ENCODE measurements at regions not wholly inside any gene's neighbourhood (a gene's known extent, or its start where the extent isn't known, plus 50 kb on each side); places are given as distances from the start of the nearest gene placed in this dataset.

DNA sequence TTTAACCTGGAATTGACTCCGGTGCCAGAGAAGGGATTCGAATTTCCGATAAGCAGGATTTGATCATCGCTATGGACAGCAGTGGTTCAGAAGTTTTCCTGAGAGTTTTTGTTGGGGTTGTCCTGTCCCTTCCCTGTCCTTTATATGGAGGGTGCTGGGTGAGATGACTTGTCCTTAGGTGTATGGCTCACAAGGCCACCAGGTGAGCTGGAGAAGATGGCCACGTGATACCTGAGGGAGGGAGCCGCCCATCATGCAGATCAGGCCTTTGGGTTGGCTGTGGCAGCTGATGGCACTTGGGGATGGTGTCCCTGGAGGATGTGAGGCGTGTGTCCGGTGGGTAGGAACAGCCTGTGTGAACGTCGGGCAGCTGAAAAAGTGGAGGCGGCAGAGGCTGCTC lies 187.7 kb downstream of the PTPN20 start:
- H3K4me3 ChIP-seq (ENCODE audit: low read depth, low read length) = no peak overlapping the region
- TF ChIP-seq, protein P1, sequence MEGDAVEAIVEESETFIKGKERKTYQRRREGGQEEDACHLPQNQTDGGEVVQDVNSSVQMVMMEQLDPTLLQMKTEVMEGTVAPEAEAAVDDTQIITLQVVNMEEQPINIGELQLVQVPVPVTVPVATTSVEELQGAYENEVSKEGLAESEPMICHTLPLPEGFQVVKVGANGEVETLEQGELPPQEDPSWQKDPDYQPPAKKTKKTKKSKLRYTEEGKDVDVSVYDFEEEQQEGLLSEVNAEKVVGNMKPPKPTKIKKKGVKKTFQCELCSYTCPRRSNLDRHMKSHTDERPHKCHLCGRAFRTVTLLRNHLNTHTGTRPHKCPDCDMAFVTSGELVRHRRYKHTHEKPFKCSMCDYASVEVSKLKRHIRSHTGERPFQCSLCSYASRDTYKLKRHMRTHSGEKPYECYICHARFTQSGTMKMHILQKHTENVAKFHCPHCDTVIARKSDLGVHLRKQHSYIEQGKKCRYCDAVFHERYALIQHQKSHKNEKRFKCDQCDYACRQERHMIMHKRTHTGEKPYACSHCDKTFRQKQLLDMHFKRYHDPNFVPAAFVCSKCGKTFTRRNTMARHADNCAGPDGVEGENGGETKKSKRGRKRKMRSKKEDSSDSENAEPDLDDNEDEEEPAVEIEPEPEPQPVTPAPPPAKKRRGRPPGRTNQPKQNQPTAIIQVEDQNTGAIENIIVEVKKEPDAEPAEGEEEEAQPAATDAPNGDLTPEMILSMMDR (conservative IDR thresholded peaks at IDR 0.05; ENCODE audit: low read depth, low read length) = no peak
- DNase-seq (ENCODE audit: low read depth) = no peak

DNA sequence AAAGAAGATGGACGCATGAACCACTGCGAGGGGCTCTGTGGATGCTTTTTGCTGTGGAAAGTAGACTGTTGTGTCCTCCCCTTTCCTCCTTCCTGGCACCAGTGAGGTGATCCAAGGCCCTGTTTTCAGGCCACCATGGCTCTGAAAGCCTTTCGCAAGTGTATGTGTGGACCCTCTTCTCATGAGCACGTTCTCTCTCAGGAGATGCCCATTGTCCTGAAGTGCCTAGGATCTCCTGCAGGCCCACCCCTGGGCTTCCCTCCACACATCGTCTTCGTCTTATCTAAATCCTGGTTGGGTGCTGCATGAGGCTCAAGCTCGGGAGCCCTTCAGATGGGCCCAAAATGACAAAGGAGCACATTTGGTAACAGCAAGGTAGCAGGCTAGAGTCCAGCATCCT lies 188.2 kb downstream of the PTPN20 start:
- no peak for DNase-seq (ENCODE audit: low read depth)
- TF ChIP-seq, protein P1 (conservative IDR thresholded peaks at IDR 0.05; ENCODE audit: low read depth, low read length) = no peak
- no peak overlapping the region for H3K4me3 ChIP-seq (ENCODE audit: low read depth, low read length)

DNA sequence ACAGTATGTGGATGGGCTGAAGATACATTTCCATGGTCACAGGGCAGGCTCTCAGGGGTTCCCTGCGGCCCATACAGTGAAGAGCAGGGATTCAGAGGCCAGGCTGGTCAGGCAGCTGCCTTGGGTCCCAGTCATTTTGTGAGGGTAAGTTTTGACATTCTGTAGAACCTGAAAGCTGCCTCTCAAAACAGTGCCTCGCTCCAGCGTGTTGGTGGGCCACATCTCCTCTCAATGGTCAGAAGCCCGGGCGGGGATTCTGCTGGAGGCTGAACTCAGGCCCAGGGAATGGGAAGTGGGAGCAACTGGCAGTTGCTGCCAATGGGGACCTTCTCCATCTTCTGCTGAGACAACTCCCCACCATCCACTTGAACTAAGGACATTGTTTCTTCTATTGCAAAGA lies 190.0 kb downstream of the PTPN20 start:
- no peak for DNase-seq (ENCODE audit: low read depth)
- TF ChIP-seq, protein P1 (conservative IDR thresholded peaks at IDR 0.05; ENCODE audit: low read depth, low read length) = no peak
- H3K4me3 ChIP-seq (ENCODE audit: low read depth, low read length) = no peak overlapping the region

DNA sequence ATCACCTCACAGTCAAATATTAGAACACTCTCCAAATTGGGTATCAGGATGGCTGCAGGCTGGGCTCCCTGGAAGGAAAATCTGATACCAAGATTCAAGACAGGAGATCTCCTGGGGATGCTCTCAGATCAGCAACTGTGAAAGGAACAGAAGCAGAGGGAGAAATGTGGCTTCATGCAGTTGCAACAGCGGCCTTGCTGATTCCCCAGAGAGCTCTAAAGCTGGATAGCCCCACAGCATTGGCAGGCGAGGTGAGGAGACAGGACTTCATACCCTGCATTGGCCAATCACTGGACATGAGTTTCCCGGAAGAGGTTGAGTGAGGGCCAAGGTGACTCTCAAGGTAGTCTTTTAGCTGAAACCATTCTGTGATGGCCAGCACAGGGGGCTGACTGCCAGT lies 190.6 kb downstream of the PTPN20 start:
- DNase-seq (ENCODE audit: low read depth) = no peak
- no peak overlapping the region for H3K4me3 ChIP-seq (ENCODE audit: low read depth, low read length)
- TF ChIP-seq, protein P1 (conservative IDR thresholded peaks at IDR 0.05; ENCODE audit: low read depth, low read length) = no peak

DNA sequence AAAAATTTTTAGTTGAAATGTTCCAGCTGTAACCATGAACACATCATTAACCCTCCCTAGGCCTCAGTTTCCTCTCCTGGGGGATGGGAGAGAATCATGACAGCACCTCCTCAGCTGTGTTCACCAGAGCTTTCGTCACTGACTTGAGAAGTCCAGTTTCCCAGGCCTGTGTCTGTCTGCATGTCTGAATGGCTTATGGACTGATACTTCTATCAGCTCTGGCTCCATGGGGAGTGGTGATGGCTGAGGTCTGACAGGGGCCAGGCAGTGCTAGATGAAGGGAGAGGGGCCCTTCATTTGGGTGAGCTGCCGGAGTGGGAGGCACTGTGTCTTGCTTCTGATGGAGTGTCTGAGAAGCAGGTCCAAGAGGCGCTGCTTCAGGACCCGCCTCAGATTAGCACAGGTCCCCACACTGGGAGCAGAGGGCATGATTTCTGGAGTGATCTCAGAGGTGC lies 192.9 kb downstream of the PTPN20 start:
- no peak for DNase-seq (ENCODE audit: low read depth)
- TF ChIP-seq, protein P1 (conservative IDR thresholded peaks at IDR 0.05; ENCODE audit: low read depth, low read length) = no peak
- no peak overlapping the region for H3K4me3 ChIP-seq (ENCODE audit: low read depth, low read length)

DNA sequence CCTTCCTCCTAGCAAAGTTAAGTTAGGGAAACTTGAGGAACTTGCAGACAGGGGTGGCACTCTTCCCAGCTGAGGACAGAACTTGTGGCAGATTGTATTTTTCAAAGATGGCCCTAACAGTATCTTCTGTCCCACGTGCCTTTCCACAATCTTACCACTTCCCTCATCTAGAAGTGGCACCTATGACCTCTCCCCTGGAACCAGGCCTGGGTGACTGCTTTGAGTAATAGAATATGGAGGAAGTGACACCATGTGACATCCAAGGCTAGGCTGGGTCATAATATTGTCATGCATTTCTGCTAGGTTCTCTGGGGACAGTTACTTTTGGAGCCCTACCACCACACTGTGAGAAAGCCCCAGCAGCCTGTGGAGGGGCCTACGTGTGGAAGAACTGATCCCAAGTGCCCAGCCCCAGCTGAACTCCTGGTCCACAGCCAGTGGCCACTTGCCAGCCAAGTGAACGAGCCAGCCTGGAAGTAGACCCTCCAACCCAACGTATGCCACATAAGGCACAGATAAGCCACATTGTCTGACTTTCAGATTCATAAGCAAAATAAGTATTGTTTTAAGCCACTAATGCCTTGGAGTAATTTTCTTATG lies 193.7 kb downstream of the PTPN20 start:
- TF ChIP-seq, protein P1 (conservative IDR thresholded peaks at IDR 0.05; ENCODE audit: low read depth, low read length) = no peak
- H3K4me3 ChIP-seq (ENCODE audit: low read depth, low read length) = no peak overlapping the region
- DNase-seq (ENCODE audit: low read depth) = no peak

DNA sequence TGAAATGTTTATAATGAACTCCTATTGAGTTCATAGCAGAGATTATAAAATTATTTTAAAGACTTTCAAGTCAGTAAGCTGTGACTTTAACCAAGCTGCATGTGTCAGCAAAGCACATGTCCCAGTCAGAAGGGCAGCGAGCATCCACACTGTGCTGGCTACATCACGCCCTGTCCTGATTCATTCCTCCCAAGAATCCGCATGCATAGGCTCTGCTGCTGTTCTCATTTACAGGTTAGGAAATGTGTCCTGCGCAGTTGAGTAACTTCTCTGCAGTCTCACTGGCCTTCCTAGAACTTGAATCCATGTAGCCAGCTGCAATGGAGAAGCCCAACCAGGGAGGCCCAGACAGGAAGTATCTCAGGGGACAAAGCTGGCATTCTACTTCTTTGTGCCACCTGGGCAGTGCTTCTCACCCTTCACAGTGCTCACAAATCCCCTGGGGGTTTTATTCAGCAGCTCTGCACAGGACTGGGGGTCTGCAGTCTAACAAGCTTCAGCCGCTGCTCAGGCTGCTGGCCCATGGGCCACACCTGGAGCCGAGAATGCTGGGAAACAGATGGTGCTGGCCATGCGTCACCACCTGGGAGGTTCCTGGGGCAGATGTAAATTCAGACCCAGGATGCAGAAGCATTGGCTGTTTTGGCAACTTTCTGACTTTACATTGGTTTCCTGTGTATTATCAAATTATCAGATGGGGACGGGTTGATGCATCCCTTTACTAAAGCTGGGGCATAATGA lies 192.8 kb upstream of the GDF10 start:
- TF ChIP-seq, protein P1 (conservative IDR thresholded peaks at IDR 0.05; ENCODE audit: low read depth, low read length) = no peak
- DNase-seq (ENCODE audit: low read depth) = no peak
- no peak overlapping the region for H3K4me3 ChIP-seq (ENCODE audit: low read depth, low read length)

Measured in epithelial cell of proximal tubule (primary cell).